Inferior parietal cortex (tissue), 1 donor: ENCODE measurements at regions not wholly inside any gene's neighbourhood (a gene's known extent, or its start where the extent isn't known, plus 50 kb on each side); places are given as distances from the start of the nearest gene placed in this dataset.
"Not testable (repeated sequence)": the region's sequence is repeated elsewhere in the genome, so short reads cannot be mapped to it uniquely, and the experiment has no call there.

Source experiments
- DNase-seq: peaks from one replicate; pipeline ENCODE4 v3.0.0-alpha.2; 2016; ENCODE audit errors: extremely low spot score

GRCh38 chr10:61271127-61271780, 181.9 kb downstream of the TMEM26 start:
- DNase-seq = no peak

GRCh38 chr10:61263518-61263917, 189.7 kb downstream of the TMEM26 start:
- DNase-seq = no peak

GRCh38 chr10:61262486-61263261, 190.5 kb downstream of the TMEM26 start:
- DNase-seq = no peak

GRCh38 chr10:61257956-61258496, 195.2 kb downstream of the TMEM26 start:
- DNase-seq = no peak

GRCh38 chr10:61257136-61257535, 196.0 kb downstream of the TMEM26 start:
- DNase-seq = no peak

GRCh38 chr10:61252326-61252725, 200.9 kb downstream of the TMEM26 start:
- not testable (repeated sequence) for DNase-seq

- no peak for DNase-seq
Observed at GRCh38 chr10:61251089-61251488, 202.1 kb downstream of the TMEM26 start.

- DNase-seq = no peak
Observed at GRCh38 chr10:61250131-61250530, 203.1 kb downstream of the TMEM26 start.

GRCh38 chr10:61248013-61248412, 205.2 kb downstream of the TMEM26 start:
- DNase-seq = no peak

GRCh38 chr10:61244261-61244775, 208.9 kb downstream of the TMEM26 start:
- no peak for DNase-seq

- no peak for DNase-seq
Observed at GRCh38 chr10:61232780-61233179, 220.4 kb downstream of the TMEM26 start.

GRCh38 chr10:61225939-61226338, 227.2 kb downstream of the TMEM26 start:
- no peak for DNase-seq

GRCh38 chr10:61223576-61223975, 229.6 kb downstream of the TMEM26 start:
- DNase-seq = no peak

- DNase-seq = no peak
Observed at GRCh38 chr10:61219696-61220095, 233.5 kb downstream of the TMEM26 start.

GRCh38 chr10:61217851-61218565, 235.2 kb downstream of the TMEM26 start:
- no peak for DNase-seq

GRCh38 chr10:61215246-61215645, 237.9 kb downstream of the TMEM26 start:
- DNase-seq = no peak

GRCh38 chr10:61211468-61211867, 241.7 kb downstream of the TMEM26 start:
- no peak for DNase-seq

- no peak for DNase-seq
Observed at GRCh38 chr10:61197057-61197456, 253.1 kb upstream of the RHOBTB1 start.

GRCh38 chr10:61195211-61195610, 251.2 kb upstream of the RHOBTB1 start:
- DNase-seq = no peak

- DNase-seq = not testable (repeated sequence)
Observed at GRCh38 chr10:61192589-61192988, 248.6 kb upstream of the RHOBTB1 start.

- no peak for DNase-seq
Observed at GRCh38 chr10:61192042-61192441, 248.1 kb upstream of the RHOBTB1 start.

GRCh38 chr10:61189912-61190311, 245.9 kb upstream of the RHOBTB1 start:
- no peak for DNase-seq
